ENCODE measurements at regions not wholly inside any gene's neighbourhood (a gene's known extent, or its start where the extent isn't known, plus 50 kb on each side); places are given as distances from the start of the nearest gene placed in this dataset.

DNA sequence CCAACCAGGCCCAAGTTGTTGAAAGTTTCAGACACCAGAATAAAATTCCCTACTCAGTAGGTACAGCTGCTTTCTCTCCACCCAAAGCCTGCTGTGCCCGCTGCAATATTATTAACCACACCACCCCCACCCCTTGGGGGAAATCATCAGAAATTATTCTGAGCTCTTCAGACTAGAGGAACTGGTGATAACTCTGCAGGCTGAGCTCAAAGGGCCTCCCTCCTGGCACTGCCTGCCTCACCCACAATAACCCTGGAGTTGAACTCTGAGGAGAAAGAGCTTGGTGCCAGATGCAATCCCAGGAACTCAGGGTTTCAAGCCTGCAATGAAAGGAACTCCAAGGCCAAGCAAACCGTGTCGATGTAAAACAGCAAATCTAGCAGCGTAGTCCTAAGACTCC is 381.7 kb upstream of the ZNF507 start:
- TF ChIP-seq POLR2AphosphoS5 (IDR thresholded peaks at IDR 0.05) = no peak
- TF ChIP-seq EP300 (IDR thresholded peaks at IDR 0.05) = no peak
- no peak for TF ChIP-seq CTCF (IDR thresholded peaks at IDR 0.05)

All from upper lobe of left lung (tissue), 4 donors.